GM10266 (cell line): ENCODE measurements at regions not wholly inside any gene's neighbourhood (a gene's known extent, or its start where the extent isn't known, plus 50 kb on each side); places are given as distances from the start of the nearest gene placed in this dataset.

ENCODE experiments used
- DNase-seq: peaks from one replicate; pipeline ENCODE4 v3.0.0; 2012; ENCODE audit errors: extremely low spot score
- TF ChIP-seq, protein P1 (sequence below): IDR thresholded peaks from 2 replicates; pipeline ENCODE4 v1.5.1; 2012; ENCODE audit warnings: mild to moderate bottlenecking, low read depth; ENCODE audit not compliant: control insufficient read depth, insufficient read depth; ENCODE audit errors: missing control alignments

DNA sequence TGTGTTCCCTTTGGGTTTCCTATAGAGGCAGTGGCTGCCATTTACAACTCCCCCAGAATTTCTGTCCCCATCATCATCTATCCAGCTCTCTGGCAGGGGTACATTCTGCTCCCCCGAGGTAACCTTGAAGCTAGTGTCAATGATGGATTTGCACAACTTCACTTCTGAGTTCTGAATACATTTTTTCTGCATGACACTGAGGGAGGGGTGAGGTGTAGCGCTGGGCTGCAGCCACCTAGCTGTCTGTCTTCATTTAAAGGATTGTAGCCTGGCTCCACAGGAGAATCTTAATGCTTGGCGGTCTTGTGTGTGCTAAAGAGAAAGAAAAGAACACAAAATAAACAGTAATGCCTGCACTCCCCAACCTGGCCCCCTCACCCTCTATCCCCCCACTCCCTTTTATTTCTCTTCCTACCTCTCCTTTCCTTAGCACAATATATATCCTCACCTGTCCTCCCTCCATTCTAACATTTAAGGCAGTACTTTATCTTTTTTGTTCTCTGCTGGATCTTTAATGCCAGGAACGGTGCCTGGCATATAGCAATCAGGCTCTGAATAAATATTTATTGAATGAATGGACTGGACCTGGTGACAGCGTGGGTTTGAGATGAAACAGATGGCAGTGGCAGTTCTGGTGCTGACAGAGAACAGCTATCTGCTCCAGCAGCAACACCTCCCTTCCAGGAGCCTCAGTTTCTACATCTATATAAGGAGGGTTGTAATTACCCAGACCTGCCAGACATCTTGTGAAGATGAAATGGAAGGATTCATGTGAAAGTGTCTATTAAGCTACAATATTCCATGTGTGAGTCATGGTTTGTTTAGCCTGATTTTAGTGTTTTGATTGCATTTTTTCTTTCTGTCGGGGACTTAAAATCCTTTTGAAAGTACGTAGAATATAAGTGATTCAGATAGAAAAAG is 163.5 kb upstream of the CDH11 start:
- TF ChIP-seq, protein P1, sequence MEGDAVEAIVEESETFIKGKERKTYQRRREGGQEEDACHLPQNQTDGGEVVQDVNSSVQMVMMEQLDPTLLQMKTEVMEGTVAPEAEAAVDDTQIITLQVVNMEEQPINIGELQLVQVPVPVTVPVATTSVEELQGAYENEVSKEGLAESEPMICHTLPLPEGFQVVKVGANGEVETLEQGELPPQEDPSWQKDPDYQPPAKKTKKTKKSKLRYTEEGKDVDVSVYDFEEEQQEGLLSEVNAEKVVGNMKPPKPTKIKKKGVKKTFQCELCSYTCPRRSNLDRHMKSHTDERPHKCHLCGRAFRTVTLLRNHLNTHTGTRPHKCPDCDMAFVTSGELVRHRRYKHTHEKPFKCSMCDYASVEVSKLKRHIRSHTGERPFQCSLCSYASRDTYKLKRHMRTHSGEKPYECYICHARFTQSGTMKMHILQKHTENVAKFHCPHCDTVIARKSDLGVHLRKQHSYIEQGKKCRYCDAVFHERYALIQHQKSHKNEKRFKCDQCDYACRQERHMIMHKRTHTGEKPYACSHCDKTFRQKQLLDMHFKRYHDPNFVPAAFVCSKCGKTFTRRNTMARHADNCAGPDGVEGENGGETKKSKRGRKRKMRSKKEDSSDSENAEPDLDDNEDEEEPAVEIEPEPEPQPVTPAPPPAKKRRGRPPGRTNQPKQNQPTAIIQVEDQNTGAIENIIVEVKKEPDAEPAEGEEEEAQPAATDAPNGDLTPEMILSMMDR, result no peak
- DNase-seq, result no peak

DNA sequence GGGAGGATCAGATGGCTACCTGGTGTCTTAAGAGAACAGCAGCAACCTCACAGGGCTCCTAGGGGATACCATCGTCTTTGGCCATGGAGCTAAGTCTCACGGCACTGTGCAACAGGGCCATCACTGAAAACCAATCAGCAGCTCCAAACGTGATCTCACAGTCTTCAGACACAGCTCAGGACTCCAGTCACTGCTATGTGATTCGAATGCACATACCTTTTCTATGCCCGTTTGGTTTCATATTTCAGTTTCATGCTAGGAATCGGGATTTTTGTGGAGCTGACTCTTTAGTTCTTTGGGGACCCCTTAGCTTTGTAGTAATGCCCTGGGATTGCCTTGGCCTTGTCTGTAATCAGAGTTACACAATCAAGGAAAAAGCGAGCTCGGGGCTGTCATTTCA is 162.8 kb upstream of the CDH11 start:
- no peak for DNase-seq
- TF ChIP-seq, protein P1, result no peak

DNA sequence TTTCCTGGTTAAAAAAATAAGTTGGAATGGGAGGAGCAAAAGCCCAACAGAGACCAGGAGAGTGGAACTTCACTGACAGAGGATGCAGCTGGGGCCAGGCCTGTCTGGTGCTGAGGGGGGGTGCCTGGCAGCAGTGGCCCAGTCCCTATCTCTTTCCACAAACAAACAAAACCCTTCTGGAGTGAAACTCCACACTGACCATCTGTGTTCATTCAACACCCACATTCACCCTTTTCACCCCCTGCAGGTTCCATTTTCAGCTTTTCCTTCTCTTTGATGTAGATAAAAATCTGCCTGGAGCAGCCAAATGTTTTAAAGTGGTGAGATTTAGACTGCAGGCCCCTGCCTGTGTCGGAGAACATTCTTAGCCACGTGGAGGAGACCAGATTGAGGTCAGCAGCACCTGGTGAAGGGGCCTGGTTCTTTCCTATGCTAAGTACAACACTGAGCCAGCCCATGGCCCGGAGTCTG is 161.4 kb upstream of the CDH11 start:
- no peak for DNase-seq
- TF ChIP-seq, protein P1, result no peak

DNA sequence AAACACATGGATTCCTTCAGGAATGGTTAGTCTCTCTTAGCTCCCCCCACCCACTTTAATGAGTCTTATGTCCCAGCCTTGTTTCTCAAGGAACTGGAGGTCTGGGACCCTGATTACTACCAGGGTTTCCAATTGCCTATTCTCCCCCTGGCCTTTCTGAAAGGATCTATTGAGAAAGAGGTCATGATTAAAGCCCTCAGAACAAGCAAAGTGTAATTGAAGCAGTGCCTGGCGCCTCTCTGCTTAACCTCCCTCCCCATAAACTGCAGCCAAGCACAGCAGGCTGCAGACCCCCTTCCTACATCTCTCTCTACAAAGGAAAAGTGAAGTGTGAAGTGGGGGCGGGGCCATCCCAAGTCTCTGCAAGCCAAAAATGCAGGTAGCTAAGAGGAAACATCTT is 159.7 kb upstream of the CDH11 start:
- DNase-seq, result no peak
- TF ChIP-seq, protein P1, result no peak

DNA sequence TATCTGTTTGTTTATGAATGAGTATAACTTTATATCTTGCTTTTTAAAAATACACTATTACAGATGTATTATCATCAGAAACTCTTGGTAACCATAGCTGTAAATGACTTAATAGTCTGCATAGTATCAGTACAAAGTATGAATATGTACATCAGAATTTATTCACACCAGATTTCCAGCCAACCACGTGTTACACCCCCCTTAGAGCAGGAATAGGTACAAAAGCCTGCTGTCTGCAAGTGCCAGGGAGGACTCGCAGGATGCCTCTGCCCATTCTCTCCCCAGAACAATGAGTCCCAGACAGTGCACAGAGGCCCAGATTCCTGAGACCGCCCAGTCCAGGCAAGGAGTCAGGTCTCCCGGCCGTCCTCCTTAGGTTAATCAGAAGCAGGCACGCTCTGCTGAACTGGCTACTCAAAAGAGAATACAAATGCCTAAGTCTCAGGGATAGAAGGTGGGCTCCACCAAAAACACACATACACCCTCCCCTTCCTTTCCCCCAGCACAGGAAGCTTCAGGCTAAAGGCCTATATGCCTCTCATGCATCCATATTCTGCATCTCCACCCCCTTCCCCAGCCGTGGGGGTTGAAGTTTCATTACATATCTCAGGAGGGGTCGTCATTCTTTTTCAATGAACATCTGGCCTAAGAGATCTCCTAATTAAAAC is 159.1 kb upstream of the CDH11 start:
- DNase-seq, result no peak
- TF ChIP-seq, protein P1, result no peak

DNA sequence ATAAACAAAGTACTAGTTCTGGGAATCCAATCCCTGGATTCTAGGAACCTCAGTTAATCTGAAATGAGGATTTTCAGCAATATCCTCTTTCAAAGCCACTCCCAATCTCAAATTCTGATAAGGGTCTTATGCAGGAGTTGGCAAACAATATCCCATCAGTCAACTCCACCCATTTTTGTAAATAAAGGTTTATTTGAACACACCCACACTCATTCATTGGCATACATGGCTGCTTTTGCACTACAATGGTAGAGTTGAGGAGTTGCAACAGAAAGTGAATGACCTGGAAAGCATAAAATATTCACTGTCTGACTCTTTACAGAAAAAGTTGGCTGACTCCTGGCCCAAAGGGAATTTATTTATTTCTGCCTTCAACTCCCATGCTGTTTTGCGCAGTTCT is 157.7 kb upstream of the CDH11 start:
- no peak for DNase-seq
- TF ChIP-seq, protein P1, result no peak

DNA sequence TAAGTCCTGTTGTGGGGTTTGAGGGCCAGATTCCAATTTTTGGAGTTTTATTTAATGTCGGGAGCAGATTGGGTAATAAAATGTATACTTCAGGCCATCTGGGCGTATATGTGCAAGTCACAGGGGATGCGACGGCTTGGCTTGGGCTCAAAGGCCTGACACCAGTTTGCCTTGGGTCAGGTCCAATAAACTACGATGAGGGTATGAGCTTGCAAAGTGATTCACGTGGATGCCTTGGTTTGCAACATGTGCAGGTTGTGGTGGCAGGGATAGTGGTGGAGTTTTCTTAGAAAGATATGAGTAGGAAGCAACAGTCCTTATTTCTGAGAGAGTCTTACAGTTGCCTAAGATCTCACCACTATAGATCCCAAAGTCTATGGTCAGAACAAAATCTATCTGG is 157.0 kb upstream of the CDH11 start:
- DNase-seq, result no peak
- TF ChIP-seq, protein P1, result no peak
